ENCODE measurements at regions not wholly inside any gene's neighbourhood (a gene's known extent, or its start where the extent isn't known, plus 50 kb on each side); places are given as distances from the start of the nearest gene placed in this dataset.

- POLR2A ChIA-PET = no interaction called here
- H2AFZ ChIP-seq (ENCODE audit: low read length) = no peak overlapping the region
- no peaks in the 10 kb centered on the region for H3K9me2 ChIP-seq (ENCODE audit: insufficient read depth, low read length)
These were observed 75.2 kb upstream of the SPTLC1 start for GRCh38 chr9:92190536-92190790.

DNA sequence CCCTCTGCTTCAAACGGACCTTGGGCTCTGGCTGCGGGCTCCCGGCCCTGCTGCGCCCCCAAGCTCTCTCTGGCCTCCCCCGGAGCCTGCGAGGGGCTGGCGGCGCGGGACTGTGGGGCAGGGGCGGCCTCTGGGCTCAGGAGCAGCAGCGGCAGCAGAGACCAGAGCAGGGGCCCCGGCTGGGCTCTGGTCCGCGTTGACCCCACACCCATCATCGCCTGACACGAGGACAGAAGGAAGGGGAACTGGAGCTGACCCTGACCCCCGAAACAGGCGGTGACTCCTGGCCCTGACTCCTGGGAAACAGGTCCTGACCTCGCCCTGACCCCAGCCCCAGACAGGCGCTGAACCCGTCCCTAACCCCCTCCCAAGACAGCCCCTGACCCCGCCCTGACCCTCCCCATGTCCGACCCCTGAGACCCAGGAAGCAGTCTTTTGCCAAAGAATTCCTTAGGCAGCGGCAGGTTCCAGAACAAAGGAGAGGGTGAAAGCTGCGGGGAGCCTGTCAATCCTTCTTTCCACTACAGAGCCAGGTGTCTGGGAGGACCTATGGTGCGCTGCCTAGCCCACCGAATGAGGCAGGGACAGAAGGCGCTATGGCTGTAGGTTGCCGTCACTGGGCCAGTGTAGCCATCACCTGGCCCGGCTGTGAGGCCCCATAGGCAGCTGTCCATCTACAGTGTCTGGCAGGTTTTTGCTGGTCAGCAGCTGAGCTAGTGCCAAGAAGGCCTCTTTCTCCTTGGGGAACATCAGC, 74.7 kb upstream of the SPTLC1 start:
- Histone ChIP-seq H3K4me2 (ENCODE audit: low read length) (no peak overlapping the region), H4K20me1 (ENCODE audit: insufficient read depth, low read length) (no peaks in the 10 kb centered on the region), H3K9me3 (ENCODE audit: low read length) (no peaks in the 10 kb centered on the region), H3K4me3 (ENCODE audit: low read depth, low read length, poor library complexity, severe bottlenecking) (no peak overlapping the region), H3K9me2 (ENCODE audit: insufficient read depth, low read length) (no peaks in the 10 kb centered on the region), H3K79me2 (ENCODE audit: insufficient read depth, low read depth, low read length) (no peaks in the 10 kb centered on the region), H3K36me3 (ENCODE audit: insufficient read depth, low read length) (no peaks in the 10 kb centered on the region), H3K27ac (ENCODE audit: low read depth, low read length, poor library complexity, severe bottlenecking) (no peak overlapping the region), H3K4me1 (ENCODE audit: insufficient read depth, low read length, poor library complexity, severe bottlenecking) (no peaks in the 10 kb centered on the region), H2AFZ (ENCODE audit: low read length) (no peak overlapping the region)
- no TSS peak for BruUV-seq (replicated peaks)
- no peak for DNase-seq (ENCODE audit: low spot score)
- POLR2A ChIA-PET = no interaction called here
- intact Hi-C loops (cut with micrococcal nuclease; ENCODE audit: unreplicated experiment) = no loop called here
- no peak for TF ChIP-seq EZH2phosphoT487 (IDR thresholded peaks at IDR 0.05; ENCODE audit: borderline replicate concordance, low read depth, low read length)
- TF ChIP-seq, protein P1, sequence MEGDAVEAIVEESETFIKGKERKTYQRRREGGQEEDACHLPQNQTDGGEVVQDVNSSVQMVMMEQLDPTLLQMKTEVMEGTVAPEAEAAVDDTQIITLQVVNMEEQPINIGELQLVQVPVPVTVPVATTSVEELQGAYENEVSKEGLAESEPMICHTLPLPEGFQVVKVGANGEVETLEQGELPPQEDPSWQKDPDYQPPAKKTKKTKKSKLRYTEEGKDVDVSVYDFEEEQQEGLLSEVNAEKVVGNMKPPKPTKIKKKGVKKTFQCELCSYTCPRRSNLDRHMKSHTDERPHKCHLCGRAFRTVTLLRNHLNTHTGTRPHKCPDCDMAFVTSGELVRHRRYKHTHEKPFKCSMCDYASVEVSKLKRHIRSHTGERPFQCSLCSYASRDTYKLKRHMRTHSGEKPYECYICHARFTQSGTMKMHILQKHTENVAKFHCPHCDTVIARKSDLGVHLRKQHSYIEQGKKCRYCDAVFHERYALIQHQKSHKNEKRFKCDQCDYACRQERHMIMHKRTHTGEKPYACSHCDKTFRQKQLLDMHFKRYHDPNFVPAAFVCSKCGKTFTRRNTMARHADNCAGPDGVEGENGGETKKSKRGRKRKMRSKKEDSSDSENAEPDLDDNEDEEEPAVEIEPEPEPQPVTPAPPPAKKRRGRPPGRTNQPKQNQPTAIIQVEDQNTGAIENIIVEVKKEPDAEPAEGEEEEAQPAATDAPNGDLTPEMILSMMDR (conservative IDR thresholded peaks at IDR 0.05; ENCODE audit: low read length) = no peak
- CTCF ChIA-PET (ENCODE audit: unreplicated experiment) = no interaction called here

More at GRCh38 chr9:92190536-92190790, 75.2 kb upstream of the SPTLC1 start:
- no peaks in the 10 kb centered on the region for H3K79me2 ChIP-seq (ENCODE audit: insufficient read depth, low read depth, low read length)
- H4K20me1 ChIP-seq (ENCODE audit: insufficient read depth, low read length) = no peaks in the 10 kb centered on the region
- H3K9me3 ChIP-seq (ENCODE audit: low read length) = no peaks in the 10 kb centered on the region
- H3K4me2 ChIP-seq (ENCODE audit: low read length) = no peak overlapping the region
- no TSS peak for BruUV-seq (replicated peaks)
- no peaks in the 10 kb centered on the region for H3K4me1 ChIP-seq (ENCODE audit: insufficient read depth, low read length, poor library complexity, severe bottlenecking)
- CTCF ChIA-PET (ENCODE audit: unreplicated experiment) = no interaction called here
- no peak overlapping the region for H3K4me3 ChIP-seq (ENCODE audit: low read depth, low read length, poor library complexity, severe bottlenecking)
- H3K36me3 ChIP-seq (ENCODE audit: insufficient read depth, low read length) = no peaks in the 10 kb centered on the region
- DNase-seq (ENCODE audit: low spot score) = no peak
- H3K27ac ChIP-seq (ENCODE audit: low read depth, low read length, poor library complexity, severe bottlenecking) = no peak overlapping the region
- intact Hi-C loops (cut with micrococcal nuclease; ENCODE audit: unreplicated experiment) = no loop called here
- no peak for TF ChIP-seq EZH2phosphoT487 (IDR thresholded peaks at IDR 0.05; ENCODE audit: borderline replicate concordance, low read depth, low read length)
- TF ChIP-seq, protein P1 (conservative IDR thresholded peaks at IDR 0.05; ENCODE audit: low read length) = no peak

DNA sequence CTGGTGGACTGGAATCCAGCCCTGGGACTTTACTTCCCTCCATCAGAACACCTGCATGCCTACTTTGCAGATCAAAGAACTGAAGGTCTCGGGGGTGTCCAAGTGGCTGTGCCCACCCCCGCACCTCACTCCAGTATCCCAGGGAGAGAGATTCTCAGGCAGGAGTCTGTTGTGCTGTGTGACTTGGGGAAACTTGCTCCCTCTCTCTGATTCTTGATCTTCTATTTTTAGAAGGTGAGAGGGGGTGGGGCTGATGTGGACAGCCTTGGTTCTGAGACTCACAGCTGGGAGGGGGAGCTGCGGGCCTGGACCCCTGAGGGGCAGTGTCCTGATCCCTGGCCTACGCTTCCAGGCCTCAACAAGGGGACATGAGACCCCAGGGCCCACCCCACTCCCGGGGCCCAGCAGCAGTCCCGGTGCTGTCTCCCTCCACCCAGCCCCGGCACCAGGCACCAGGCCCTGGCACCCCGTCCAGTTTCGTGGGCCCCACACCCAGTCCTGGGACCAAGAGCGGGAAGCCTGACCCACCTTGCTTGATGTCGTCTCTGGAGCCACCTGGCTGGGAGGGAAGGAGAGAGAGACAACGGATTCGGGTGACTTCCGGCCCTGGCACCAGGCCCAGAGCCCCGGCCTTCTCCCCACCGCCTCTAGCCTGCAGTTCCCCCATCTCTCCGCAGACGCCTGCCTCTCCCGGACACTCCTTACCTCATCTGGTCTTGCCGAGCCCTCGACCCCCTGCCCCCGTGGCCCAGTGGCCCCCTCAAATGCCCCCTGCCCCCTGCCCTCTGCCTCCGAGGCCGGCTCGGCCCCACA, 74.0 kb upstream of the SPTLC1 start:
- Histone ChIP-seq H3K4me1 (ENCODE audit: insufficient read depth, low read length, poor library complexity, severe bottlenecking) (no peaks in the 10 kb centered on the region), H3K9me3 (ENCODE audit: low read length) (no peaks in the 10 kb centered on the region), H3K36me3 (ENCODE audit: insufficient read depth, low read length) (no peaks in the 10 kb centered on the region), H3K27ac (ENCODE audit: low read depth, low read length, poor library complexity, severe bottlenecking) (no peak overlapping the region), H3K79me2 (ENCODE audit: insufficient read depth, low read depth, low read length) (no peaks in the 10 kb centered on the region), H2AFZ (ENCODE audit: low read length) (no peak overlapping the region), H3K9me2 (ENCODE audit: insufficient read depth, low read length) (no peaks in the 10 kb centered on the region), H4K20me1 (ENCODE audit: insufficient read depth, low read length) (no peaks in the 10 kb centered on the region), H3K4me2 (ENCODE audit: low read length) (no peak overlapping the region), H3K4me3 (ENCODE audit: low read depth, low read length, poor library complexity, severe bottlenecking) (no peak overlapping the region)
- TF ChIP-seq, protein P1 (conservative IDR thresholded peaks at IDR 0.05; ENCODE audit: low read length) = no peak
- TF ChIP-seq EZH2phosphoT487 (IDR thresholded peaks at IDR 0.05; ENCODE audit: borderline replicate concordance, low read depth, low read length) = no peak
- intact Hi-C loops (cut with micrococcal nuclease; ENCODE audit: unreplicated experiment) = no loop called here
- POLR2A ChIA-PET = no interaction called here
- no TSS peak for BruUV-seq (replicated peaks)
- no peak for DNase-seq (ENCODE audit: low spot score)
- CTCF ChIA-PET (ENCODE audit: unreplicated experiment) = no interaction called here

All from OCI-LY7 (cell line).